ENCODE measurements at regions not wholly inside any gene's neighbourhood (a gene's known extent, or its start where the extent isn't known, plus 50 kb on each side); places are given as distances from the start of the nearest gene placed in this dataset.

GRCh38 chr2:19683556-19683955 lies 218.2 kb downstream of the TTC32 start:
- TF ChIP-seq CTCF (IDR thresholded peaks at IDR 0.05) (no peak), POLR2A (IDR thresholded peaks at IDR 0.05) (no peak), EP300 (IDR thresholded peaks at IDR 0.05) (no peak)
